Thyroid gland (tissue), 4 donors: ENCODE measurements at regions not wholly inside any gene's neighbourhood (a gene's known extent, or its start where the extent isn't known, plus 50 kb on each side); places are given as distances from the start of the nearest gene placed in this dataset.

Experiments used
- CTCF ChIP-seq, 6 experiments: fragments of 200-600 bp in 3 of 6; fragments of 450-650 bp in 3 of 6; sonication (generic) in 3 of 6; IDR thresholded peaks; one replicate each; pipeline ENCODE4 v1.5.1; 2016 to 2019; ENCODE audit warnings: antibody characterized with exemption in 6 of 6, mild to moderate bottlenecking in 2 of 6, inconsistent platforms in 1 of 6, moderate library complexity in 1 of 6
- POLR2A ChIP-seq, 2 donors: fragments of 450-650 bp; IDR thresholded peaks; one replicate each; pipeline ENCODE4 v1.6.1; 2017; ENCODE audit warnings: antibody characterized with exemption in 2 of 2, mild to moderate bottlenecking in 2 of 2, moderate library complexity in 1 of 2

GRCh38 chr16:54719624-54720023, 211.0 kb upstream of the IRX5 start:
- no peak for TF ChIP-seq CTCF (IDR thresholded peaks at IDR 0.05)
- no peak for TF ChIP-seq POLR2A (IDR thresholded peaks at IDR 0.05)
